H9 (cell line): ENCODE measurements at regions not wholly inside any gene's neighbourhood (a gene's known extent, or its start where the extent isn't known, plus 50 kb on each side); places are given as distances from the start of the nearest gene placed in this dataset.

Experiments
- DNase-seq: peaks from one replicate; pipeline ENCODE4 v3.0.0-alpha.2; 2017
- H2AFZ ChIP-seq: one replicate; pipeline ENCODE4 v1.6.1; 2013; ENCODE audit warnings: mild to moderate bottlenecking, low read length, control low read depth, moderate library complexity
- H2AK5ac ChIP-seq: 2 replicates; pipeline ENCODE4 v1.6.1; 2013; ENCODE audit warnings: low read length, control low read depth, mixed read lengths; ENCODE audit not compliant: insufficient read length
- H2BK120ac ChIP-seq: one replicate; pipeline ENCODE4 v1.6.1; 2013; ENCODE audit warnings: low read depth, mild to moderate bottlenecking, low read length, control low read depth, inconsistent platforms; ENCODE audit not compliant: poor library complexity, severe bottlenecking
- H2BK12ac ChIP-seq: 2 replicates; pipeline ENCODE4 v1.6.1; 2013; ENCODE audit warnings: low read length, control low read depth, mixed read lengths, low read depth; ENCODE audit not compliant: insufficient read length
- H2BK15ac ChIP-seq: 2 replicates; pipeline ENCODE4 v1.6.1; 2013; ENCODE audit warnings: low read depth, low read length, control low read depth
- H2BK20ac ChIP-seq: one replicate; pipeline ENCODE4 v1.6.1; 2013; ENCODE audit warnings: low read depth, mild to moderate bottlenecking, low read length, control low read depth, inconsistent platforms; ENCODE audit not compliant: poor library complexity, severe bottlenecking
- H2BK5ac ChIP-seq: 2 replicates; pipeline ENCODE4 v1.6.1; 2013; ENCODE audit warnings: low read length, control low read depth, mixed read lengths; ENCODE audit not compliant: insufficient read length
- H3K14ac ChIP-seq: 2 replicates; pipeline ENCODE4 v1.6.1; 2013; ENCODE audit warnings: low read length, control low read depth; ENCODE audit not compliant: insufficient read depth
- H3K18ac ChIP-seq: 2 replicates; pipeline ENCODE4 v1.6.1; 2013; ENCODE audit warnings: low read depth, mild to moderate bottlenecking, mixed read lengths, low read length, control low read depth; ENCODE audit not compliant: insufficient read length
- H3K23ac ChIP-seq: 2 replicates; pipeline ENCODE4 v1.6.1; 2013; ENCODE audit warnings: low read length, control low read depth, mixed read lengths, low read depth; ENCODE audit not compliant: insufficient read length
- H3K23me2 ChIP-seq: 2 replicates; pipeline ENCODE4 v1.6.1; 2013; ENCODE audit warnings: low read depth, mild to moderate bottlenecking, mixed read lengths, low read length, control low read depth; ENCODE audit not compliant: insufficient read length, poor library complexity, severe bottlenecking
- H3K27ac ChIP-seq: 2 replicates; pipeline ENCODE4 v1.5.1; 2013; ENCODE audit warnings: low read length, control low read depth, mixed read lengths, low read depth; ENCODE audit not compliant: insufficient read length
- H3K27me3 ChIP-seq: 2 replicates; pipeline ENCODE4 v1.6.1; 2013; ENCODE audit warnings: low read length, control low read depth, inconsistent platforms; ENCODE audit not compliant: insufficient read depth
- H3K4ac ChIP-seq: 2 replicates; pipeline ENCODE4 v1.6.1; 2013; ENCODE audit warnings: low read depth, mild to moderate bottlenecking, control low read depth, inconsistent platforms, low read length, moderate library complexity
- H3K4me1 ChIP-seq: 2 replicates; pipeline ENCODE4 v1.6.1; 2013; ENCODE audit warnings: low read length, control low read depth, inconsistent platforms; ENCODE audit not compliant: insufficient read depth
- H3K4me2 ChIP-seq: 2 replicates; pipeline ENCODE4 v1.6.1; 2013; ENCODE audit warnings: low read length, control low read depth, mixed read lengths; ENCODE audit not compliant: insufficient read length, insufficient read depth
- H3K56ac ChIP-seq: 2 replicates; pipeline ENCODE4 v1.6.1; 2013; ENCODE audit warnings: low read depth, mild to moderate bottlenecking, mixed read lengths, low read length, control low read depth; ENCODE audit not compliant: insufficient read length
- H3K79me1 ChIP-seq: 2 replicates; pipeline ENCODE4 v1.6.1; 2013; ENCODE audit warnings: low read depth, mild to moderate bottlenecking, moderate library complexity, low read length, control low read depth, inconsistent platforms; ENCODE audit not compliant: insufficient read depth, poor library complexity, severe bottlenecking
- H3K79me2 ChIP-seq: 2 replicates; pipeline ENCODE4 v1.6.1; 2013; ENCODE audit warnings: low read length, control low read depth, inconsistent platforms; ENCODE audit not compliant: insufficient read depth
- H3K9ac ChIP-seq: 2 replicates; pipeline ENCODE4 v1.6.1; 2013; ENCODE audit warnings: low read length, control low read depth, mixed read lengths; ENCODE audit not compliant: insufficient read length; ENCODE audit errors: extremely low read depth
- H3K9me3 ChIP-seq: one replicate; pipeline ENCODE4 v1.6.1; 2013; ENCODE audit warnings: low read depth, low read length, inconsistent platforms; ENCODE audit not compliant: control insufficient read depth
- H3T11ph ChIP-seq: one replicate; pipeline ENCODE4 v1.6.1; 2013; ENCODE audit warnings: mild to moderate bottlenecking, low read length, control low read depth, inconsistent platforms
- H4K20me1 ChIP-seq: one replicate; pipeline ENCODE4 v1.6.1; 2013; ENCODE audit not compliant: control insufficient read depth, insufficient read length, insufficient read depth
- H4K5ac ChIP-seq: 2 replicates; pipeline ENCODE4 v1.6.1; 2013; ENCODE audit warnings: low read depth, mild to moderate bottlenecking, mixed read lengths, low read length, control low read depth; ENCODE audit not compliant: insufficient read length
- H4K8ac ChIP-seq: replicated peaks from 2 replicates; pipeline ENCODE4 v1.6.1; 2013; ENCODE audit warnings: low read length, control low read depth, mixed read lengths, low read depth; ENCODE audit not compliant: insufficient read length
- H4K91ac ChIP-seq: 2 replicates; pipeline ENCODE4 v1.6.1; 2013; ENCODE audit warnings: low read depth, mild to moderate bottlenecking, moderate library complexity, mixed read lengths, low read length, control low read depth; ENCODE audit not compliant: insufficient read length
- H3K27ac Mint-ChIP-seq, 3 experiments: 2 replicates in 2 of 3; 3 replicates in 1 of 3; pipeline ENCODE4 v1.8.0; 2020 to 2021; ENCODE audit warnings: mixed read lengths in 3 of 3, mild to moderate bottlenecking in 1 of 3, moderate library complexity in 1 of 3
- H3K27me3 Mint-ChIP-seq: 2 replicates; pipeline ENCODE4 v1.8.0; 2021; ENCODE audit warnings: low read depth, mild to moderate bottlenecking, moderate library complexity, mixed read lengths
- H3K36me3 Mint-ChIP-seq, 3 experiments: 2 replicates in 2 of 3; 3 replicates in 1 of 3; pipeline ENCODE4 v1.8.0; 2020 to 2021; ENCODE audit warnings: low read depth in 3 of 3, mixed read lengths in 3 of 3; ENCODE audit not compliant: insufficient read depth in 1 of 3
- H3K4me1 Mint-ChIP-seq, 2 experiments: 2 replicates each; pipeline ENCODE4 v1.8.0; 2020; ENCODE audit warnings: mixed read lengths in 2 of 2
- H3K4me3 Mint-ChIP-seq, 2 experiments: 2 replicates in 1 of 2; 3 replicates in 1 of 2; pipeline ENCODE4 v1.8.0; 2020 to 2021; ENCODE audit warnings: mild to moderate bottlenecking in 2 of 2, mixed read lengths in 2 of 2, moderate library complexity in 1 of 2
- H3K9me3 Mint-ChIP-seq, 2 experiments: 2 replicates in 1 of 2; 3 replicates in 1 of 2; pipeline ENCODE4 v1.8.0; 2020; ENCODE audit warnings: mild to moderate bottlenecking in 2 of 2, mixed read lengths in 2 of 2, moderate library complexity in 1 of 2
- CTCF ChIP-seq: fragments of 200-600 bp; sonication (generic); conservative IDR thresholded peaks from 3 replicates; pipeline ENCODE4 v1.8.0; 2021; ENCODE audit warnings: antibody characterized with exemption, mild to moderate bottlenecking
- WGBS: extraction: QIAGEN DNeasy Blood & Tissue Kit; methylation state at CpG from one replicate; pipeline ENCODE4 v1.1.7; 2013; ENCODE audit warnings: missing lambda C conversion rate, low lambda C conversion rate, mixed read lengths; ENCODE audit not compliant: insufficient read length; ENCODE audit errors: extremely low coverage; 5-methylcytosine and 5-hydroxymethylcytosine counted together

- no peaks in the 10 kb centered on the region; the same call in 1 of the 2 replicates for H3K27me3 Mint-ChIP-seq
- H4K5ac ChIP-seq, result no peak overlapping the region
- H3K23ac ChIP-seq, result no peak overlapping the region
- H3K27ac ChIP-seq, result no peak overlapping the region
- H2AK5ac ChIP-seq, result no peak overlapping the region
- H2BK5ac ChIP-seq, result no peak overlapping the region
- H3K27ac Mint-ChIP-seq, result no peak overlapping the region
- no peak overlapping the region for H3K18ac ChIP-seq
- H2BK120ac ChIP-seq, result no peak overlapping the region
- H3K9ac ChIP-seq, result no peak overlapping the region
- H3K4me2 ChIP-seq, result no peak overlapping the region
- H3K79me2 ChIP-seq, result no peaks in the 10 kb centered on the region
- no peaks in the 10 kb centered on the region for H3K4me1 Mint-ChIP-seq
- no peaks in the 10 kb centered on the region for H4K20me1 ChIP-seq
- no peak overlapping the region for H3T11ph ChIP-seq
- H2AFZ ChIP-seq, result no peak overlapping the region
- no peaks in the 10 kb centered on the region for H3K36me3 Mint-ChIP-seq
- H3K14ac ChIP-seq, result no peak overlapping the region
- no peak overlapping the region for H2BK15ac ChIP-seq
- H3K9me3 ChIP-seq, result peaks cover 4% of the 10 kb centered on the region
- H2BK12ac ChIP-seq, result no peak overlapping the region
- no peak overlapping the region for H2BK20ac ChIP-seq
- H3K4me1 ChIP-seq, result no peaks in the 10 kb centered on the region
- no peak overlapping the region for H3K56ac ChIP-seq
- no peaks in the 10 kb centered on the region for H3K79me1 ChIP-seq
- no peak overlapping the region for H3K4ac ChIP-seq
- no CpG with 5 or more reads among the region's 5 CpGs for WGBS
- no peak for DNase-seq
- no peak overlapping the region for H4K8ac ChIP-seq
- H3K27me3 ChIP-seq, result no peaks in the 10 kb centered on the region
- no peak for TF ChIP-seq CTCF
- H3K4me3 Mint-ChIP-seq, result no peak overlapping the region
- no peaks in the 10 kb centered on the region for H3K23me2 ChIP-seq
- H4K91ac ChIP-seq, result no peak overlapping the region
- H3K9me3 Mint-ChIP-seq, result no peaks in the 10 kb centered on the region
Measured at GRCh38 chr2:2570871-2571270, 239.8 kb upstream of the MYT1L start.
